ENCODE measurements at regions not wholly inside any gene's neighbourhood (a gene's known extent, or its start where the extent isn't known, plus 50 kb on each side); places are given as distances from the start of the nearest gene placed in this dataset.

DNA sequence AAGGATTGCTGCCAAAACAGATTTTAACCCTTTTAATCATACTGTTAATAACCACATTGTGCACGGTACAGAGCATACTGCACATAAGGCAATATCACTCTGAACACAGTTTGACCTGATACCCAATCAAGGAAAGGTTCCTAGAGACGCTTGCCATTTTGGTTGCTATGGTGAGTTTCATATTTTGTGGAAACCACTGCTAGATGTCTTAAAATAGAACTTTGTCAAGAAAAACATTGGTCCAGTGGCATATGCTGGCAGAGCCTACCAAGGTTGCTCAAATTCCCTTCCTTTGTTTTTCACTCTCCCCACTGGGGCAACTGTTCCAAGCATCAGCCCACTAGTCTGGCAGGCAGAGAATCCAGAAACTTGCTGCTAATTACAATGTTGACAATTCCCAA is 114.8 kb upstream of the DPYD start:
- no peak for DNase-seq (ENCODE audit: low read depth)
- CTCF ChIA-PET = no interaction called here
- TF ChIP-seq, protein P1, sequence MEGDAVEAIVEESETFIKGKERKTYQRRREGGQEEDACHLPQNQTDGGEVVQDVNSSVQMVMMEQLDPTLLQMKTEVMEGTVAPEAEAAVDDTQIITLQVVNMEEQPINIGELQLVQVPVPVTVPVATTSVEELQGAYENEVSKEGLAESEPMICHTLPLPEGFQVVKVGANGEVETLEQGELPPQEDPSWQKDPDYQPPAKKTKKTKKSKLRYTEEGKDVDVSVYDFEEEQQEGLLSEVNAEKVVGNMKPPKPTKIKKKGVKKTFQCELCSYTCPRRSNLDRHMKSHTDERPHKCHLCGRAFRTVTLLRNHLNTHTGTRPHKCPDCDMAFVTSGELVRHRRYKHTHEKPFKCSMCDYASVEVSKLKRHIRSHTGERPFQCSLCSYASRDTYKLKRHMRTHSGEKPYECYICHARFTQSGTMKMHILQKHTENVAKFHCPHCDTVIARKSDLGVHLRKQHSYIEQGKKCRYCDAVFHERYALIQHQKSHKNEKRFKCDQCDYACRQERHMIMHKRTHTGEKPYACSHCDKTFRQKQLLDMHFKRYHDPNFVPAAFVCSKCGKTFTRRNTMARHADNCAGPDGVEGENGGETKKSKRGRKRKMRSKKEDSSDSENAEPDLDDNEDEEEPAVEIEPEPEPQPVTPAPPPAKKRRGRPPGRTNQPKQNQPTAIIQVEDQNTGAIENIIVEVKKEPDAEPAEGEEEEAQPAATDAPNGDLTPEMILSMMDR (IDR thresholded peaks at IDR 0.05; ENCODE audit: insufficient read depth, low read depth, low read length) = no peak
- POLR2A ChIA-PET = no interaction called here
- Histone ChIP-seq H3K4me3 (ENCODE audit: low read depth, low read length) (no peak overlapping the region), H3K27me3 (ENCODE audit: control insufficient read depth, insufficient read depth, low read length) (no peaks in the 10 kb centered on the region), H3K36me3 (ENCODE audit: control insufficient read depth, insufficient read depth, low read length) (no peaks in the 10 kb centered on the region)

DNA sequence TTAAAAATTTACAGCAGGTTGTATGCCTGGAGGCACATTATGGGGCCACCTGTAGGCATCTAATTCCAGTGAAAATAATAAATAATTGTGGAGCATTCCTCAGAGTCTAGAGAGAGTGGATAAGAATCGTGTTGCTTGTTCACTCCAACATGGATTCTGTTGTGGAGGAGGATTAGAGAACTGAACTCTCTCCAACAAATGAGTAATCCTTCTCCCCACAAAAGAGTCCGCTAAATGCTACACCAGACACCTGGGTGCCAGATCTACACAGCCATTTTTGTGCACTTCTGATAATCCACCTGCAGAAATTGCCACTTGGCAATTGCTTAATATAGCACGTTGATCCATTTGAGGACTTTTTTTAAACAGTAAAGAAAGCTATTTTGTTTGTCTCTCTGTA is 113.7 kb upstream of the DPYD start:
- CTCF ChIA-PET = no interaction called here
- DNase-seq (ENCODE audit: low read depth) = no peak
- Histone ChIP-seq H3K27me3 (ENCODE audit: control insufficient read depth, insufficient read depth, low read length) (no peaks in the 10 kb centered on the region), H3K36me3 (ENCODE audit: control insufficient read depth, insufficient read depth, low read length) (no peaks in the 10 kb centered on the region), H3K4me3 (ENCODE audit: low read depth, low read length) (no peak overlapping the region)
- POLR2A ChIA-PET = no interaction called here
- TF ChIP-seq, protein P1 (IDR thresholded peaks at IDR 0.05; ENCODE audit: insufficient read depth, low read depth, low read length) = no peak

DNA sequence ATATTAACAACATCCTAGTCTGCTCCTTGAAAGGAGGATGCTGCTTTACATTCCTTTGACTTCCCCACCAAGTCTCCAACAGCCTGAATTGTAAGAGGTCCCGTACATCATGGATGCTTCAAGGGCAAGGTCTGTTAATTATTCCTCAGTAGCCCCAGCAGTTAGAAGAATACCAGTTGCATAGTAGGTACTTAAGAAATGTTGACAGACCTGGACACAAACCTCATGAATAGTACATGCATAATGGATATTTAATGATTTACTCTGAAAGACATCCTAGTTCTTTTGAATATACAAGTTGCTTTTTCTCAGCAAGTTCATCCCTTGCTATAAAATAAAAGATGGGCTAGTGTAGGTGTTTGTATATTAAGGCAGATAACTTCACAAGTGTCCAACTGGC is 112.1 kb upstream of the DPYD start:
- Histone ChIP-seq H3K4me3 (ENCODE audit: low read depth, low read length) (no peak overlapping the region), H3K36me3 (ENCODE audit: control insufficient read depth, insufficient read depth, low read length) (no peaks in the 10 kb centered on the region), H3K27me3 (ENCODE audit: control insufficient read depth, insufficient read depth, low read length) (no peaks in the 10 kb centered on the region)
- ChIA-PET POLR2A (no interaction called here), CTCF (no interaction called here)
- TF ChIP-seq, protein P1 (IDR thresholded peaks at IDR 0.05; ENCODE audit: insufficient read depth, low read depth, low read length) = no peak
- no peak for DNase-seq (ENCODE audit: low read depth)

DNA sequence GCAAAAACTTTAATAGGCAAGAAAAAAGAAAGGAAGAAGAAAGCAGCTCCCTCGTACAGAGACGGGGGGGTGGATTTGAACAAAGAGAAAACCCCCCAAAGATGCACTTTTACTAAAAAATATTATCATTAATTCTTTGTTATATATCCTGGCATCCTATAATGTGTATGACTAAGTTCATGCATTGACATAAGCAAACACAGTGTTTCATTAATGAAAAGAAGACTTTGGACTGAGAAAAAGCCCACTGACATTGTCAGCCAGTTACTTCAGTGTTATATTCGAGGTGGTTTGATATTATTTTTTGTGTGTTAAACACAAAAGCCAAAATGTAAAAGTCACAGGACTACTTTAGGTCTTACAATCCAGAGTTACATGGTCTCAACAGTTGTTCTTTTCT is 110.1 kb upstream of the DPYD start:
- Histone ChIP-seq H3K4me3 (ENCODE audit: low read depth, low read length) (no peak overlapping the region), H3K27me3 (ENCODE audit: control insufficient read depth, insufficient read depth, low read length) (no peaks in the 10 kb centered on the region), H3K36me3 (ENCODE audit: control insufficient read depth, insufficient read depth, low read length) (no peaks in the 10 kb centered on the region)
- DNase-seq (ENCODE audit: low read depth) = no peak
- TF ChIP-seq, protein P1 (IDR thresholded peaks at IDR 0.05; ENCODE audit: insufficient read depth, low read depth, low read length) = no peak
- POLR2A ChIA-PET = no interaction called here
- CTCF ChIA-PET = no interaction called here

DNA sequence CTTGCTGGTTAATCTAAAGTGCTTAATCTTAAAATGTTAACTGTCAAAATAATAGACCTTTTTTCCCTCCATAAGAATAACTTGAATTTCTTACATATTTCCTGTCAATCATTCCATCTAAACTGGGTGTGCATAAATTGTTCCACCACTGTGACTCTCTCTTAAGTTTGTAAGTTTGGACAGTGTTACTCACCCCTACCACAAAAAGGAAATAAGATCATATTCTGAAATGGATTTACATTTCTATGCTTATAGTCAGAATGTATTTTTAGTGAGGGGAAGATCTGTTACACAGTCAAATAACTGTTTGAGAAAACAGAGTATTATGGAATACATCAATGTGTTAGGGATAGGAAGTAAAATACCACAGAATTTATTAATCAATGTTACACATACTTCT is 109.6 kb upstream of the DPYD start:
- ChIA-PET POLR2A (no interaction called here), CTCF (no interaction called here)

More for the DNA sequence above, 109.6 kb upstream of the DPYD start:
- Histone ChIP-seq H3K27me3 (ENCODE audit: control insufficient read depth, insufficient read depth, low read length) (no peaks in the 10 kb centered on the region), H3K36me3 (ENCODE audit: control insufficient read depth, insufficient read depth, low read length) (no peaks in the 10 kb centered on the region), H3K4me3 (ENCODE audit: low read depth, low read length) (no peak overlapping the region)
- TF ChIP-seq, protein P1 (IDR thresholded peaks at IDR 0.05; ENCODE audit: insufficient read depth, low read depth, low read length) = no peak
- DNase-seq (ENCODE audit: low read depth) = no peak
